Anterior cingulate cortex (tissue), 58 donors: ENCODE measurements at regions not wholly inside any gene's neighbourhood (a gene's known extent, or its start where the extent isn't known, plus 50 kb on each side); places are given as distances from the start of the nearest gene placed in this dataset.

ENCODE experiments used
- DNase-seq, 58 donors: peaks; one replicate each; lab custom pipeline; 2025; lab: John Stamatoyannopoulos, UW

GRCh38 chr9:115633104-115633503, 515.1 kb upstream of the TNC start:
- DNase-seq, result no peak

DNA sequence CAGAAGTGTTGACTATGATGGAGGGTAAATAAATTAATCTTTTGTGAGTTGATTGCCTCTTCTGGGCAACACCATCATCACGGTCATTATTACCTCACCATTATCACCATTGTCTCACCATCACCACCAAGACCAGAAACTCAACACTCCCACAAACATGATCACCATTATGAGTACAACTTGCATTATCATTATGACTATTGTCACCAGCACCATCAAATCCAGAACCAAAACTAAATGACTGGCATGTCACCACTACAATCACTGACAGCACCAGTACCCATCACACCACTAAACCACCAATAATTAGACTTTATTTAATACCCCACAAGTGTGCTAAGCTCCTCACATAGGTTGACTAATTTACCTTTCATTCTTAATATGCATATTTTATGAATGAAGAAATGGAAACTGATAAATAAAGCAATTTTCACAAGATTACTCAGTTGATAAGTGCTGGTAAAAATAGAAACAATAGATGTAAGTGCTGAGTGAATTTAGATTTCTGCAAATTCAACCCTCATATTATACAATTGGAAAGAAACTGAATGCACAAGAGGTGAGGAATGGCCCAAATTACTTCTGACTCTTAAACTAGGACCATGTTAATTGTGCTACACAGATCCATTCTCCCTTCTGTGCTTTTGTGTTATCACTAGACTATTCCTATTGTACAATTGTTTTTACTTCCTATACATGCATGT, 517.8 kb upstream of the PAPPA start:
- DNase-seq, result no peak

- no peak for DNase-seq
These were observed 517.0 kb upstream of the PAPPA start for GRCh38 chr9:115636596-115636995.

DNA sequence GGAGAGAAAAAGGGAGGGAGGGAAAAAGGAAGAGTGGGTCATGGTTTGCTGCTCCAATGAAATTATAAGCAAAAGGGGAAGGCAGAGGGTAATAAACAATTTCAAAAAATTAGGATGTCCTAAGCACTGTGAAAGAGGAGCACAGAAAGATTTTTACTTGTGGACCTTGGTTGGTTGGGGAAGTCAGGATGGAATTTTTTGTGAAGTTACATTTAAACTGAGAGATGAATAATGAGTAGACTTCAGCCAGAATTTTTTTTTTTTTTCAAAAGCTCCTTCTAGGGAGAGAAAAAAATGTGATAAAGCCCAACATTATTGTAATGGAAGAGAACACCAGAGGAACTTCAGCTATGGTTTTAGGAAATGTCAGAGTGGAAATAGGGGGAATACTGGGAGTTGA, 515.9 kb upstream of the PAPPA start:
- DNase-seq, result no peak

DNA sequence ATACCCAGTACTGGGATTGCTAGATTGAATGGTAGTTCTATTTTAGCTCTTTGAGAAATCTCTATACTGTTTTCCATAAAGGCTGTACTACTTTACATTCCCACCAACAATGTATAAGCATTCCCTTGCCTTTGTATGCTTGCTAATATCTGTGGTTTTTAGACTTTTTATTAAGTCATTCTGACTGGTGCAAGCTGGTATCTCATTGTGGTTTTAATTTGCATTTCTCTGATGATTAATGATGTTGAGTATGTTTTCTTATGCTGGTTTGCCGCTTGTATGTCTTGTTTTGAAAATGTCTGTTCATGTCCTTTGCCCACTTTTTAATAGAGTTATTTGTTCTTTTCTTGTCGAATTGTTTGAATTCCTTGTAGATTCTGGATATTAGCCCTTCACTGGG, 512.7 kb upstream of the PAPPA start:
- no peak for DNase-seq

- DNase-seq, result no peak
These were observed 511.3 kb upstream of the PAPPA start for GRCh38 chr9:115642285-115642684.

DNA sequence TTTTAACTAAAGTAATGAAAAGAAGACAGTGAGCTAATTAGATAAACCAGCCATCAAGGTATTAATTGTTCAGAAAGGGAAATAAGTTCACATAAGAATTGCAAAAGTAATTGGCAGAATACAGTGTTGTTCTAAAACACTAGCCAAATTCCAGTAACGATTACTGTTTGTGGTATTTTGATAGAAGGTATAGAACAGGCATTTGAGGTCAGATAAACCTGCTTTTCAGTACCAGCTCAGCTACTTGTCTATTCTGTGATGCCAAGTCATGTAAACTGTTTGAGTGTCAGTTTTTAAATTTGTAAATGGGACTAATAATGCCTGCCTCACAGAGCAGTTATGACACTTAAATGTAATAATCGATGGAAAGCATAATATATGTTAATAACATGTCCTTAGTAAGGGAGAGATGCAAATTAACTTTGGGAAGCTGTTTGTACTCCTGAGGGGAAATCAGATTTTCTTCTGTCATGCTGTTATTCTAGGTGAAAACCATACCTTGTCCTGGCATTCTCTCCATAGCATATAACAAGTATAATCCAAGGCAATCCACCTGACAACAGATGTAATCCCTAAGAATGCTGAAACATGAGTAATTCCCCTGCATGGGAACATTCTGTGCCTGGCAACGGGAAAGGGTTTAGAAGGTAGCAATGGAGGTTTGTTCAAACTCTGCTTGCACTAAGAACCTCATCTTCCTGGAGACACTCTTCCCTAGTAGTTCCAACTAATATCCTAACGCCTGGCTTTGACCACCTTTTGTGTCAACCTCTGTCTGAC, 509.5 kb upstream of the PAPPA start:
- DNase-seq, result no peak

GRCh38 chr9:115649991-115650472, 503.6 kb upstream of the PAPPA start:
- peak in 46 of 58 donors; percentile 5 to 86 (median 44) for DNase-seq

GRCh38 chr9:115650768-115651167, 502.8 kb upstream of the PAPPA start:
- DNase-seq, result no peak

DNA sequence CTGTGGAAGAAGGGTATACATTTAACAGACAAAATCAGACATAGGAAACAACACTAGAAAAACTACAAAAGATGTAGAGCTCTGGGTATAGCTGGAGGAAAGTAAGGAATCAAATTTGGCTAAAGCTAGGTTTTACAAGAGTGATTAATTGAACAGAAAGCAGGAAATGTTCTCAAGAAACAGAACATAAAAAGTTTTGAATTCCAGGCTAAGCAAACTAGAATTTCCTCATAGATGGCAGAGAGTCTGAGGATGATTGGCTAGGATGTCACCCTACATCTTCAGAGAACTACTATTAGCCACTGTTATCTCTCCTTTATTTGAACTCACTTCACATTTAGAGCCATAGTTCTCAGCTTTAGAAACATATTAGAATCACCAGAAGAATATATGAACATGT, 502.1 kb upstream of the PAPPA start:
- DNase-seq, result no peak

DNA sequence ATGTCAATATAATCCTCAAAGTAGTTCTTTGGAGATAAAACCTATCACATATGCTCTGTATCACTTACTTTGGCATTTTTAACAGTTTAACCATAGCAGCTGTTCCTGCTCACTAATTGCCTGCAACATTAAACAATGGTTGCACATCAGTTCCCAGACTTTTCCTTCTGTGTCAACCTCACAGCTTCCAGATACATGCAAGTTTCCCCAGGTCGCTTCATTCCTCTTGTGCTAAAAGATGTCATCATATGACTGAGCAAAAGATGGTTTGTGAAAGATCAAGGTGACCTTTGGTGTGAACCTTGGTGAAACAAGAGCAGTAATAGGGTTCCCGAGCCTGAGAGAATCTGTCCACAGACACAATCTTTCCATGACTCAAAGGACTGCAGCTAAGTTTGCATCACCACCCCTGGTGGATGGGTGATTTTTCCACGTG, 500.4 kb upstream of the PAPPA start:
- no peak for DNase-seq

DNA sequence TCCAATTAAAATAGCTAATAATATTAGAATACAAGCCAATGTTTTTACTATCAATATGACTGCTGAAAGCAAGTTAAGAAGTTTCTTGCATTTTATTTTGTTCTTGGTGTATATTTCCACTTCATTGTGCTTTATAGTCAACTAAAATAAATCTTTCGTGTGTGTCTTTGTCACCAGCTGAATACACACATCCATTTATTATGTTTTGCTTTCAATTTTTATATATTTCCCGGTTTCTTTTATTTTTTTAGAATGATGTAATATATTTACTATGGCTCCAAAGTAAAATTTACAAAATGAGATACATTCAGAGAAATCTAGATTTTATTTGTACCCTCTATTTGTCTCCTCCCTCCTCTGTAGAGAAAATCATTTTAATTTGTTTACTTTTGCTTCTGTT, 495.9 kb upstream of the PAPPA start:
- no peak for DNase-seq

GRCh38 chr9:115665519-115665918, 488.1 kb upstream of the PAPPA start:
- DNase-seq, result no peak

GRCh38 chr9:115668521-115668920, 485.1 kb upstream of the PAPPA start:
- no peak for DNase-seq

DNA sequence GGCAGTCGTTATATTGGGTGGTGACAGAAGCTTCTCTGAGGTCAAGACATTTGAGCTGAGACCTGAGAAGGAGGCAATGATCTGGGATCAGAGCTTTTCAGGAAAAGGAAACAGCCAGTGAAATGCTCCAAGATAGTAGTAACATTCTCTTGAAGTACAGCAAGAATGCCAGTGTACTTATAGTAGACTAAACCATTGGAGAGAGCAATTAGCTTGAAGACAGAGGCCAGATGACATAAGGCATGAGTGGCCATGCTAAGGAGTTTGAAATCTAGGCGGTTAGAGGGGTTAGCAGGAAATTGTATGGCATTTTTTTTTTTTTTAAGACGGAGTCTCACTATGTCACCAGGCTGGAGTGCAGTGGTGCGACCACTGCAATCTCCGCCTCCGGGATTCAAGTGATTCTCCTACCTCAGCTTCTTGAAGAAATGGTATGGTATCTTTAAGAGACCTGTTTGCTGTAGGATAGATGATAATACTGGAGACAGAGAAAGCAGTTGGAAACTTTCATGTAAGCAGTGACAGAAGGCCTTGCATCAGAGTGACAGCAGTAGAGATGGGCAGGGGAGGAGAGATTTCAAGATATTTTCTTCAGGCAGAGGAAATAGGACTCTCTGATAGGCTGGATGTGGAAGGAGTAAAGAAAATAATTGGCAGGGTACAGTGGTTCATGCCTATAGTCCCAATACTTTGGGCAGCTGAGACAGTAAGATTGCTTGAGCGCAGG, 482.2 kb upstream of the PAPPA start:
- no peak for DNase-seq

- DNase-seq, result no peak
These were observed 481.7 kb upstream of the PAPPA start for GRCh38 chr9:115671963-115672305.

DNA sequence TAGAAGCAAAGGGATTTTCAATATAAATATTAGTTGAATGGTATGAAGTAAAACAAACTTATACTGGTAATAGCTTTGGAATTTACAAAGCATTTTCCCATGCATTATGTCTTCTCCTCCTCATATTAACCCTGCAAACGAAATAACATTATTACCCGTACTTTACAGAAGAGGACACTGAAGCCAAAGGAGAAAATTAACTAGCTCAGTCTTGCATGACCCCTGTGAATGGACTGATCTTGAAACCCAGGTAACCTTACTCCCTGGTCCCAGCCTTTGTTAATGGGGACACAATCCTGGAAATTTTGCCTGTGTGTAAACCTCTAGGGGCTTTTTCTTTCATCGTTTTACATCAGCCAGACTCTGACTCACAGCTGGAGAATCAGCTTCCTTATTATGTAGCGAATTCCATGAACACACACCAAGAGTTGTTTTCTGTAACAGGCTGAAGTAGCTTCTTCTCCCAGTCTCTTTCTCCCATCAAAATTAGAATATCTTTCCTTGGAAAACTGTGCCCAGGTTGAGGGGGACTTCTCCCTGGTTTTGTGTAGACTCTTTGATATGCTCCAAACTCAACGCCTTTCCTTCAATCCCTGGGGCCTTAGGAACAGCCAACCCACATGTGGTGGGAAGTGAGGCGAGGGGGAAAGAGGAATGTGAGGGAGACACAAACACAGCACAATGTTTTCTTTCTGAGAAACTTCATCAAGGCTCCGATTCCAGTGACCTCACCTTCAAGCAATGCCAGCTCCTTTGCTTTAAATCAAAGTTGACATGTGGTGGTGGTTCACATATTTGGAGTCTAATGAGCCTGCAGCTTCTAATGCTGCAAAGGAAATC, 480.9 kb upstream of the PAPPA start:
- no peak for DNase-seq

DNA sequence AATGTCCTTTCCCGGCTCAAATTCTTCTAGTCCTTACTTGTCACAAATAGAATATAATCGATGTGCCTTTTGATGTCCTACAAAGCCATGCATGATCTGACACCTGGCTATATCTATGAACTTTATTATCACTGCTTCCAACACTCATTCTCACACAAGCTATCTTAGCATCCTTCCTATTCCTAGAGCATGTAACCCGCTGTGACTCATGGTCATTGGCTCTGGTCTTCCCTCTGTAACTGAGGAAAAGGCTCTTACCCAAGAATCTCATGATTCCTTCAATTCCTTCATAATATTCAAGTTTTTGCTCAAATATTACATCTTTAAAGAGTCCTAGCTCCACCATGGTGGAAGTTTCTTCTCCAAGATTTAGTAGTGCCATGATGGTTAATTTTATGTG, 480.0 kb upstream of the PAPPA start:
- DNase-seq, result no peak

DNA sequence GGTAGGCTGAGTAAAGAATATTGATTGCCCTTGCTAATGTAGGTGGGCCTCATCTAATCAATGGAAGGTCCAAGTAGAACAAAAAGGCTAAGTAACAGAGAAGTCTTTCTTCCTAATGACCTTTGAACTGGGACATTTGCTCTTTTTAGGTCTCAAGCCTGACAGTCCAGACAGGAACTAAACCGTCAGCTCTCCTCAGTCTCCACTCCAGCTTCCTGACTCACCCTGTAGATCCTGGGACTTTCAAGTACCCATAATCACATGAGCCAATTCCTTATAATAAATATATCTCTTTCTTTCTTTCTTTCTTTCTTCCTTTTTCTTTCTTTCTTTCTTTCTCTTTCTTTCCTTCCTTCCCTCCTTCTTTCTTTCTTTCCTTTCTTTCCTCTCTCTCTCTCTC, 479.5 kb upstream of the PAPPA start:
- no peak for DNase-seq

GRCh38 chr9:115675834-115676233, 477.8 kb upstream of the PAPPA start:
- no peak for DNase-seq

- DNase-seq, result no peak
These were observed 473.4 kb upstream of the PAPPA start for GRCh38 chr9:115680231-115680630.
